ENCODE measurements at regions not wholly inside any gene's neighbourhood (a gene's known extent, or its start where the extent isn't known, plus 50 kb on each side); places are given as distances from the start of the nearest gene placed in this dataset.

DNA sequence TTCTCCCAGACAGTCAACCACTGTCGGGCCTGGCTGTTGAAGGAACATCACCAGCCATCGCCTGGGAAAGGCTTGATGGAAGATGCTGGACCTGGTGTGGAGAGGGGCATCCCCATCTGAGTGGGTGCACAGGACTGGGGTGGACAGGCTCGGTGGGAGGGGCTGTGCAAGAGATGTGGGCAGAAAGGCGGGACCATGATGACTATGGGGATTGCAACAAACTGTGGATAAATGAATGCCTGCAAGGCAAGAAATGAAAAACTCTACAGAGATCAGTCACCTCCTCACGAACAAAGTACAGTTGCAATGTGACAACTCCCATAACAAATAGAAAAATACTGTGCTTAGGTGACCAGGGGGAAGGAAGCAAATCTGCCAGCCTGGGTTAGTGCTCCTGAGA, 171.9 kb upstream of the GPR12 start:
- DNase-seq: no peak

DNA sequence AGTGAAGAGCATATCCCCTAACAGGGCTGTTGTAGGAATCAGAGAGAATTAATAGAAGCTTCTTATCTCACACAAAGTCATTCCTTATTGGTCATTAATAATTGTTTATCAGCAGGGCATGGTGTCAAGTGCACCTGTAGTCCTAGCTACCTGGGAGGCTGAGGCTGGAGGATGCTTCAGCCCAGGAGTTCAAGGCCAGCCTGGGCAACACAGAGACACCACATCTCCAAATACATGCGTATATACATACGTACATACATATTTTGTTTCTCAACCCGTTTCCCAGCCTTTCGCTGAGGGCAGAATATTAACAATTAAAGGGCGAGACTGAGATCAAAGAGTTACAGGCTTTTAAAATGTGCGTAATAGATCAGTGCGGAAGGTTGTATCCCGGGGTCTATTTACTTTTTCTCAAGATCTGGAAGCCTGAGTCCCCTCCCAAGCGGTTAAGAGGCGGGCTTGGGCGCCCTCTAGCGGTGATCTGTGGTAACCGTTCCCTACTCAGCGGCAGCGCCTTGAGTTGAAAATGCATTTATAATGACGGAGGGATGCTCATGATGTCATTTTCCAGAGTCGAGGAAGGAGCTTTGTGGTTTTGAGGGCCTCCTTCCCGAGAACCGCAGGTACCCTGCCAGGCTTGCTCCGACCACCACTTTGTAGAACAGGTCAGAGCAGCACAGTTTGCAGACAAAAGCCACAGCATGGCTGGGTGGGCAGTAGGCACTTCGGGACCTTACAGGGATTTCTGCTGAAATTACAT, 169.6 kb upstream of the GPR12 start:
- peak; percentile 68 for DNase-seq

DNA sequence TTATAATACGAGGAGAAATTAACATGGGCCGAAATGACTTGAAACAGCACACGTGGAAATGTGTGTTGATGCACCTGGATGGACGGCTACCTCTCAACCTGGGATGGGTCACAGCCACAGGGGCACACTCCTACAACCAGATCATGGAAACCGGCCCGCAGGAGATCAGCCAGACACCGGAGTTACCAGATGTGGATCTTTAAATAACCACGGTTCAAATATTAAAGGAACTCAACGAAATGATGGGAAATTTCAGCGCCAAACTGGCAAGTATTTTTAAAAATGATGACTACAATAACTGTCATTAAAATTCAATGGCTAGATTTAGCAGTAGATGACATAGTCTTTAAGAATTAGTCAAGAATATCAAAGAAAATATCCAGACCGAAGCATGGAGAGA, 166.9 kb upstream of the GPR12 start:
- no peak for DNase-seq

DNA sequence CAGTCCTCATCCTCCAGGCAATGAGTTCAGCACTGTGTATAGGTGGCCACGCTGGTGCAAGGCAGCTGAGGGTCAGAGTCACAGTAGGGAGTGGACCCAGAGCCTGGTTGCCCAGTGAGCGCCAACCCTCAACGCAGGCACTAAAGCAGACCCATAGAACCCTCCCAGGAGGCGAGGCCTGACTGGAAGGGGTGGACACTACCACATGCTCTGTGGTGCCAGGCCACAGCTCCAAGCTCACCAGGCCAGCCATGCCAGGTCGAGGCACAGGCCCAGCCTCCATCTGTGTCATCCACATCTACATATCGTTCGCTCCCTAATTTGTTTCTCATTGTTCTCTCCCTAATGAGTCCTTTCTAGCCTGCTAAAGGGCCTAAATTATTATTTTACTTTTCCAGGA, 165.8 kb upstream of the GPR12 start:
- no peak for DNase-seq

DNA sequence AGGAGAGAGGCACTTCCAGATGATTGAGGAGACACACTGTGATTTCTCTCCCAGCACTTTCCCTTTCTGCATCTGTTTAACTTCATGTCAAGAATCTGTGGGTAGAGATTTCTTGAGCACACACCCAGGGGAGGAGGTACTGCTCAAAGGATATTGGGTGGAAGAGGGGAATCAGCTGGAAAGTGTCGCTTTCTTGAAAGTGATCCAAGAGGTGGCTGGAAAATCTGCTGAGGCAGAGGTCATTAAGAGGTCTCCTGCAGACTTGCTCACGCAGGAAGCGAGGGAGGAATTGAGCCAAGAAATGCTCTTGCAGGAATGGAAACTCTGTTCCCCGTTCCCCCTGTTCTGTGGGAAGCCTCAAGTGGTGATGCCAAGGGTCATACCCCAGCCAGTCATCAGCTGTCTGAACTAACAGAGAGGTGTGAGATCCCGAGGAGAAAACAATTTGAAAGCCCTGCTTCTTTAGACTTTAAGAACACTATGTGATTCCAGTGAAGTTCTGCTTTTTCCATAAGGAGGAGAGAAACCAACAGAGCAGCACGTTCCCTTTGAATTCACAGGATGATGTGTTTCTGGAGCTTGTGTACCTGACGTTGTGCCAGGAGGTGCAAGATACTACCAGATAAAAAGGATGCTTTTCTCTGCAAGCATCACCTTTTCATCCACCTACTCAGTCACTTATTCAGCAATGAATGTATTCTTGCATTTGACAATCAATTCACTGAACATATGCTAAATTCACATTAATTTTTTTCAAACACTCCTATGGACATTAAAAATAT, 163.4 kb upstream of the GPR12 start:
- DNase-seq: peak; percentile 32

DNA sequence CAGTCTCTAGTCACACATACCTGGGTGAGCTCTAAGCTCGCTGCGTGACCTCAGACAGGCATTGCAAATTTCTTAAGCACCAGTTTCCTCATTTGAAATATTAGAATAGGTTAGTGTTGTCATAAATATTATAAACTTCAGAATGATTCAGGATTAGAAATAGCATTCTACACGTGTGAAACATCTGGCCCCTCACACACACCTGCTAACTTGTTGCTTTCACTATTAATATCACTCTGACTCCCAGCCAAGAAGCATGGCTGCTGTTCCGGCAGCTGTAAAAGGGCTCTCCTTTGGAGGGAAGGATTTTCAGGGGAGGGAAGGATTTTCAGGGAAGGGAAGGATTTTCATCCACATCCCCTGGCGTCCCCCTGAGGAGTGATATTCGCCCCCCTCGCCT, 161.3 kb upstream of the GPR12 start:
- DNase-seq: no peak

DNA sequence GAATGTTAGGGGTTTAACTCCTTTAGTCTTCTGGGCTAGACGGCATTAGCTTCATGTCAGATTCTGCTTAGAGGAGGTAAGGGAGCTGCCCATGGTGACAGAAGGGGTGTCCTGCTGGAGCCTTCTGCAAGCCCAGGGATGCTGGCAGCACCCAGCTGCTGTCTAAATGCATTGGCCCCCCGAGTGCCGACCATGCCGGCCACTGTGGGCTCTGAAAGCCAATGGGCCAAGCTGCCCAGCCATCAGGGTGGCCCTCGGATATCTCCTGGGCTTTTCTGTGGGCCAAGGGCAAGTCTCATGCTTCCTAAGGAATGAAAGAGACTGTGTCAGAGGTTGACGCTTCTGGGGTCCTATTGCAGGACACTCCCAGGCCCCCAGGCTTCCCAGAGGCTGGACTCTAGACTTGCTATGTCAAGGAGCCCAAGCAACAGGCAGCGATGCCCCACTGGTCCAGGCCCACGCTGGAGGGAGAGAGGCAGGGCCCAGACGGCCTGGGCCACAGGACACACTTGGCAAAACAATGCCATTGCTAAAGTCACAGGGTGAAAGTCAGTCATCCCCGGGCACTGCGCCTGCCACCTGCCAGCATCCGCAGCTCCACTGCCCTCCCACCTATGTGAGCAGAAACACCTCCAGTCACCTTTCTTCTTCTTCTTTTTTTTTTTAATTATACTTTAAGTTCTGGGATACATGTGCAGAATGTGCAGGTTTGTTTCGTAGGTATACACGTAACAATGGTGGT, 160.2 kb upstream of the GPR12 start:
- DNase-seq: no peak

DNA sequence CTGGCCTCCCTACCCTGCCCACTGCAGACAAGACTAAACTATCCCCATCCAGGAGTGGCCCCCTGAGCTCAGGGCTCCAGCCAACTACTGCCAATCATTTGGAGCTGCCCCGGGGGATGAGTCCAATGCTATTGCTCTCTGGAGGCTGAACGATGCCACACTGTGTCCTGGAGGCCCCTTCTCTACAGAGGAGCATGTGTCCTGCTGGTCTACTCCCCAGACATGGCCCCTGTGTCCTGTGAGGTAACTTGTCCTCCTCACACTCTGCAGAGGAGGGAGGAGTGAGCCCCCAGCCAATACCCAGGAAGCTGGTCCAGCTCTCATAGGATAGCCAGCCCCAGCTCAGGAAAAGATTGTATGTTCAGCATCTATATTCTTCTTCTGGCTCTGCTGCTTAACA, 159.1 kb upstream of the GPR12 start:
- no peak for DNase-seq

DNA sequence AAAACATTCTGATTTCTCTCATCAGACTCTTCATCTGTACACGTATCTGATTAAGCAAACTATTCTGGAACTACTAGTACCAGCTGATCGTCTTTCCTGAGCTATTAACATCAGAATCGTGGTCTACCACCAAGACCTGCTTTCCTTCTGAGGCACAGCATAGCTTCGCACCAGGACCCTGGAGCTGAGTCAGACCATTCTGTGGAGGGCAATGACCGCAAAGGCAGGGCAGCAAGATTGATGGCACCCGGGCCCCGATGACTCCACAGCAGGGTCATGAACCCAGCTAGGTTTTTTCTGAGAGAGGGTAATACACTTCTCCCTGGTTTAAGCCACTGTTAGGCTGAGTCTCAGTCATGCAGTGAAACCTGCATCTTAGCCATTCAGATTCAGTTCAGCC, 158.7 kb upstream of the GPR12 start:
- DNase-seq: no peak

DNA sequence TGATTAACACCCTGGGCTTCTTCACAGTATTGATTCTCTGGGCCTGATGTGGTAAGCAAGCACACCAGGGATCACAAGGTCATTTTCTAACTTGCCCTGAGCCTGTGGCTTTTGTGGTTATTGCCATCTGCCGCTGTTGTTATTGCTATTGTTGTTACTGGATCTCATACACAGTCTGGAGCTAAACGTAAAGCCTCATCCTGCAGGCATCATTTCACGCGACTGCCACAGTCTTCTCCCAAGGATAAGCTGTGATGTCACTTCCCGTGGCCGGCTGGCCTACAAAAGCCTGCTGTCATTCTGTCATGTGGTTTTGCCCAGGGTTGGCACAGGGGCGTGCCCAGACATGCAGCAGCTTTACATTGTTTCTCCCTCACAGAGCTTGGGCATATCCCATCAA, 154.0 kb upstream of the GPR12 start:
- DNase-seq: no peak

DNA sequence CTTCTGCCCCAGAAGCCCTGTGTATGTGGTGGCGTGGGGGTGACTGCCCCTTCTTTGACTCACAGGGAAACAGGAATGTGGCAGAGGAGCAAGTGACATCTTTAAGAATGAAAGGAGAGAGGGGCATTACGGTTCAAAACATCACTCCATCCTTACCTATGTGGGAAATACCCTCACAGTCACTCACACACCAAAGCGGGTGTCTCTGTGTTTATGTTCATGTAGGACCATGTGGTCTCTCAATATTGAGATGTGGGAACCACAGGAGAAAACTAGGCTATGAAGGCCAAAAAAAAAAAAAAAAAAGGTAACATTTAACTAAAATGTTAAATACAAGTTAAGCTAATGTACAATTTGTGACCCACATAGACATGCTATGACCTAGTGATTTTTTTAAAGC, 153.6 kb upstream of the GPR12 start:
- no peak for DNase-seq

DNA sequence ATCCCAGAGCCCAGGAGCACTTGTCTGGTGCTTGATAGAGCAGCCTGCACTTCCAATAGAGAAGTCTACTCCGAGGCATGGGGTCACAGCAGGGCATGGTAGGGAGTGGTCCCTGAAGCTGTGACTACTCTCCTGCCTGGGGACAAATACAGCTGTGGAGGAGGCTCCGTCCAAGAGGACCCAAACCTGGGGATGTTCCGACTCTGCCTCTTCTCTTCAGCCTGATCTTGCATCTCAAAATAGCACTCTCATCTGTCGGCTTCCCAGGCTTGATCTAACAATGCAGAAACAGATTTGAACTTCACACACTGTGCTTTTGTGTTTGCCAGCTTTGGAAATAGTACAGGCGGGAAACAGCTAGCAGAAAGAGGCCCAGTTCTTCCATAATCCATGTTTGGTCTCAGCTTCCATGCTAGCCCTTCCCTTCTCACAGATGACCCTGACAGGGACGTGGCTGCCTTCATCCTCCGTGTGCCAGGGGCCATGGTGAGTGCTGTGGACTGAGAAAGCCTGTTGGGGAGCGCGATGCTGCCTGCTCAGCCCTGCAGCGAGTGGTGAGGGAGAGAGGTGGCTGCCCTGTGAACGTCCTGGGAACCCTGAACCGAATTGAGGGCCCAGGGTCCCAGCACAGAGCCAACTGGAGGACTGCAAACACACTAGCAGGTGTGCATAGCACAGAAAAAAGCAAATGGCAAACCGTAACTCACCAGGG, 150.3 kb upstream of the GPR12 start:
- DNase-seq: no peak

DNA sequence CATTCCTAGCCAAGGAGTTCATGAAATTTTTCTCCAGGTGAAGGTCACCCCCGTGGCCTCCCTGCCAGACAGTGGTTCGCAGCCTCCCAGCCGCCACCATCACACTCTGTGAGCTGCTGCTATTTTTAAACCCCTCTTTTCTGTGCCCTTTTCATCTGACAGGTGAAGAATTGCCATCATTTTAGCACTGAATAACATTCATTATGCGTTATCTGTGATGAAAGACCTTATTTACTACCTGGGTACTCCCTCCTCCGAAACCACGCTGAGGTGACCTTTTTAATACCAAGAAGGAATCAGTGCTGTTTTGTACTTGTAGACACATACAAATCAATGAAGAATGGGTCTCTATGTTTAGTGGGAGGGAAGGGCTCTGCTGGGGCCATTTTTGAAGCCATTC, 148.9 kb upstream of the GPR12 start:
- no peak for DNase-seq

DNA sequence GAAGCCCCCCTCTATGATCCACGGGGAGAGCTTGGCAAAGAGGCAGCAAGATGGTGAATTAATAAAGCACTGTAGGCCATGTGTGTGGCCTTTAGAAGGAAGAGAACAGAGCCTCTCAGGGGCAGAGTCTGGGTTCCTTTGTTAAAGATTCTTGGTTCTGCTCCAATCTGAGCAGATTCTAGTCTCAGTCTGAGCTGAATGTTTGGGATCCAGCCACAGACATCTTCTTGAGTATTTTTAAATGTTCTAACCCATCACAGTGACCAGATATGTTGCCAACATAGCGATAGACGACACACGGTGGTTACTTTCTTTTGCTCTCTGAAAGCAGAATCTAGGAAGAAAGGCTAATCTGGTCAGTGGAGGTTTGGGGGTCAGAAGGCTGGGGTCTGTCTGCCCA, 147.5 kb upstream of the GPR12 start:
- DNase-seq: no peak

DNA sequence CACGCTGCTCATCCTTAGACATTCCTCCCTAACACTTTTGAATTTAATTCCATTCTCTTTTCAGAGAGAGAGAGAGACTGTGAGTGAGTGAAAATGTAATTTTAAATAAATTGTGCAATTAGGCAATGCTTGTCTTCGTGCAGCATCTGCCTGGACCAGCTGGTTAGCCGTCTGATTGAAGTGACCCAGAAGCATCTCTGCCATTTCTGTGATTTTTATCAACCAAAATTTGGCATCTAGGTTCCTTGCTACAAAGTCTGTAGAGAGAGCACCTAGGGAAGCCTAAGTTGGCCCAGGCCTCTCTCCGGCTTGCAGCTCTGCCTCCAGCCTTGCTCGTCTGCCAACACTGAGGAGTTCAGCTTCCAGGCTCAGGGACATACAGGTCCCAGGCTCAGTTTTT, 138.6 kb upstream of the GPR12 start:
- DNase-seq: no peak

DNA sequence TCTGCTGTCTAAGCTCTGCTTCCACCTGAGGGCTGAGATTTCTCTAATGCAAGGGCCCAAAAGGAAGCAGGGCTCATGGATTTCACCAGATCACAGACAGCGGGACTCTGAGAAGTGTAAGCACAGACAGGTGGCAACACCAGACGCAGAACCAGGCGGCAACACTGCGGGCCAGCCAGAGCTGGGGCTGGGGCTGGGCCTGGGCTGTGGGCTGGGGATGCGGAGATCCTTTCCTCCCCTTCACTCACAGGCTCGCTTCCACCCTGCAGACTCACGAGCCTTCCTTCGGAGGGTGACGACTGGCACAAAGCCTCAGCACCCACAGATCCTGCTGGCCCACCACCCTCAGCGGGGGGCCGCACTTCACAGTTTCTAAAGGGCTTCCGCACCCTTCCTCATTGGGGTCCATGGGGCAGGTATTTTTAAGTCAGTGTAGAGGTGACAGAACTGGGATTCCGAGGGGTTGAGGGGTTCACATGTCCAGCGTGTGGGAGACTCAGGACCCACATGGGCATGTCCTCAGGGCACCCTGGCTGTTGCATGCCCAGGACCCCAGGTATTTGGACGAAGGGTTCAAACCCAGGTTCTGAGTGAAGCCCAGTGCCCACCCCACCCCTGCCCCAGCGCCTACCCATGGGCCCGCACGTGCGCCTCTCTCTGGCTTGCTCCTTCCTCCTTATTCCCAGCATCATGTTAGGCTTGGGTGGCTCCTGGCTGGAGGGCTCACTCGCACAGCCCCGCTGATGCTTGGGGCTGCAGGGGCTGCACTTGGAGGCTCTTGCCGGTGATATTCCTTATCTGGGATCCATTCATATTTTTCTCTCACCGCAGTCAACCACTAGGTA, 137.3 kb upstream of the GPR12 start:
- no peak for DNase-seq

DNA sequence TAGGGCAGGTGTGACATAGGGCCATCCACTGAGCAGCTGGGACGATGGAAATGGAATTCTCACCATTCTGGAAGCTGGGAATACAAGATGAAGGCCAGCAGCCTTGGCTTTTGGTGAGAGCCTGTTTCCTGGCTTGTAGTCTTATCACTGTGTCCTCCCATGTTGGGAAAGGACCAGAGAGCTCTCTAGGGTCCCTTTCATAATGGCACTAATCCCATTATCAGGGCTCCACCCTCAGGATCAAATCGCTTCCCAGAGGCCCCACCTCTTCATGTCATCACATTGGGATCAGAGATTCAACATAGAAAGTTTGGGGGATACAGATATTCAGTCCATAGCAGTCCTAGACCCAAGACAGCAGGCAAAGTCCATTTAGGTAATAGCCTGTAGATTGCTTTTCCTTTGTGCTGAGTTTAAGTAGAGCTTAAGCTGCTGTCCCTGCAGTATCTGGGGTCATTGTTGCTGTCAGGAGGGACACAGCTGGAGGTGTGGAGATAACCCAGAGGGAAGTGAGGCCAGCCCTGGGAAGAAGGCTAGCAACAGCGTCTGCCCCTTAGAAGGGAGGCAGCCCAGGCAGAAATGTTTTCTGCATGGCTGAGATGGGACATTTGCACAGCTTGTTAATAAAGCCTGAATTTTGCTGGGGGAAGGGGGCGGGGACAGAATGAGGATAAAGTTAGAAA, 136.5 kb upstream of the GPR12 start:
- no peak for DNase-seq

DNA sequence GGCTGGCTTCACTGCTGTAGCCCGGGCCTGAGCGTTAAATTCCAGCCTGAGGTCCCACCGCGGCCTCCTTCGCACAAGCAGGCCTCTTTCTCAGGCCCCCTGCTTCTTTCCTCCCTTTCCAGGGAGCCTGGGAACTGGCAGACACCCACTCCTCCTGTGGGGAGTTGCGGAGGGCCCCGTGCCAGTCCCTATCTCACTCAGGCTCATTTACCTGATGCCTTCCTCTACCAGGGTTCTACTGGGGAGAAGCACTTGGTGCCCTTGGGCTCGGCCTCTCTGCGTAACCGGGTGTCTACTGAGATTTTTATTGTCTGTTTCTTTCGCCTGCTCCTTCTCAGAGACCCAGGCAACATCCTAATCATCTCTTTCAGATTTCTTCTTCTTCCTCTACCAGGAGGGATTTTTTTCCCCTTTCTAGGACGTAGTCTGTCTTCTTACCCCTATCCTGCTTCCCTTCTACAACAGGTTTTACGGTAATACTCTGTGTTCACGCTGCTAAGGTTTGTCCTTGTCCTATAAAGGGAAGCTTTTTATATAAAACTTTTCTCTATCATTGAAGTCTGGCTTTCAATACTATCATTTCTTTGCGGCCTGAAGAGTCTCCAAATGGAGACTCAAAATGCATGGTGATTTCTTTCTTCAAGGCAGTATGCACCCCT, 135.4 kb upstream of the GPR12 start:
- DNase-seq: no peak

DNA sequence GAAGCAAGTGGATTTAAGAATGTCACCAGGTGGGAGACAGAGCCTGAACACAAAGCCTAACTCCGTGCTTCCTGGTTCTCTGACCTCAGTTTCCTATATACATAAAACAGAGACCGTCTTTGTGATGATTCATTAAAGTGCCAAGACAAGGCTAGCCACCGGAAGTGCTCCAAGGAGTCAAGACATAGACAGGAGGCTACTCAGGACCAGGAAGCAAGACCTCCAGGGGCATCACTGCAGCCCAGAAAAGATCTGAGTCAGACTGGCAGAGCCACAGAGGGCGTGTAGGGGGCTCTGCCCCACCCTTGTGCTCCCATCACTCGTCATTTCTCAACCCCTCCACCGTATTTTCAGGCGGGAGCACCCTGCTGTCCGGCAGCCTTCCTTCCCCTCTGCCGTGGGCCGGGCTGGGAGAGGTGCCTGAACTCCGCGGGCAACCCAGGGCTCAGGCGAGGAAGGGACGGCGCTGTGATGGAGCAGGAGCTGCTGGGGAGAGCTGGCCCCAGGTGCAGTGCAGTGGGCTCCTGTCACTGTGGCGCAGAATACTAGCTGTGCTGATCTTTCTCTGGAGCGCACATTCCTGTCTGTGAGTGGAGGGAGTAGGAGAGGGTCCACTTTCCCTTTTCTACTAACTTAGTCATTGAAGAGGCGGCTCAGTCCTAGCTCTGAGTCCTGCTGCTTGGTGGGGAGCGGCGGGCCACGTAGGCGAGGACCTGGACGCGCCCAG, 134.7 kb upstream of the GPR12 start:
- no peak for DNase-seq

DNA sequence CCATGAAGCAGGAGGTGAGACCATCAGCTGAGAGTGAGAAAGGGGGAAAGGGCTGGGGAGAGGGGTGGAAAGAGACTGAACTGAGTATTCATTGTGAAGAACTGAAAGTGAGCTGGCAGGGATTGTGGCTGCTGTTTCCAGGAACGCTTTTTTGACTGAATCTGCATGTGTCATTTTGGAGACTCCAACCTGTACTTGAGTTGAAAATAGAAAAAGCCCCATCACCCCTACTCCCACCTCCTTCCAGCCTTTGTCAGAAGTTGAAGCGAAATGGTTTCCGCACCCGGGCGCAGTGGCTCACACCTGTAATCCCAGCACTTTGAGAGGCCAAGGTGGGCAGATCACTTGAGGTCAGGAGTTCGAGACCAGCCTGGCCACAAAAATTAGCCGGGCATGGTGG, 128.0 kb upstream of the GPR12 start:
- no peak for DNase-seq
